ENCODE measurements at regions not wholly inside any gene's neighbourhood (a gene's known extent, or its start where the extent isn't known, plus 50 kb on each side); places are given as distances from the start of the nearest gene placed in this dataset.

DNA sequence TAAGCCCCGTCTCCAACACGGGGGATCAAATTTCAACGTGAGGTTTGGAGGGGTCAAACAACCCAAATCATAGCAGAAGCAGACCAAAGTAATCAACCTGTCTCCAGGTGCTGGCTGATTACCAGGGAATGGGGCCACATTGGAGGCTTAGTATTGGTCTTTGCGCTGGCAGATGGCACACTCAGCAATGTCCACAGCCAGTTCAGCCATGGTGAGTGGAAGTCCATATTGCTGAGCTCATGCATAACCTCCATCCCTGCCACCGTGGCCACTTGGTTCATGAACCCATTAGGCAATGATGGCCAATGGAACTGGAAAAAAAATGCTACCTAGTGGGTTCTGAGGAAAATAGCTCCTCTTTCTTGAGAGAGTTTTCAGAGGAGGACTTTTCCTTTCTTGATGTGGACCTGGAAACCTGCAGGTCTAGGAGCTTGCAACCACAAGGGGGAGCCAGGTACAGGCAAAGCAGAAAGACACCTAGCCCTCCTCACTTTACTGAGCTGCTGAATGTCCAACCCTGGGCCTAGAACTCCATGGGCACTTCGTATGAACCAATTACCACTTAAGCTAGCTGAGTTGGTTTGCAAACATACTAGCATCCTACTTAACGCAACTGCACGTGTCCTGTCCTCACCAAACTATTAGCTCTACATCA is 128.0 kb upstream of the GYPC start:
- DNase-seq: peak; percentile 67 to 68

DNA sequence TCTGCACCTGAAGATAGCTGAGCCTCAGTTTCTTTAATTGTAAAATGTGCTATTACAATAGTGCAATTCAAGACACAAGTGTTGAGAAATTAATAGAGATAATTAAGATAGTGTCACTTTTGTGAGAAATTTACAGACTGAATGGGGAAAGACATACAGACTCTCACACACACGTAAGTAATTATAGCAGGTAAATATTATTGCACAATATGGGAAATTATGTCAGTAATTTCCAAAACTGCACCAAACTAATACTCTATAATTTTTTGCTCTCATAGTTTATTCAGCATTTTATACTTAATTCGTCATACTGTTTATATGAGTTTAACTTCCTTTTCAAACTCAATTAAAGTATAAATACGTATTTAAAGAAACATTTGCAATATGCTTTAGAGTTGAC is 124.9 kb upstream of the GYPC start:
- DNase-seq: no peak

DNA sequence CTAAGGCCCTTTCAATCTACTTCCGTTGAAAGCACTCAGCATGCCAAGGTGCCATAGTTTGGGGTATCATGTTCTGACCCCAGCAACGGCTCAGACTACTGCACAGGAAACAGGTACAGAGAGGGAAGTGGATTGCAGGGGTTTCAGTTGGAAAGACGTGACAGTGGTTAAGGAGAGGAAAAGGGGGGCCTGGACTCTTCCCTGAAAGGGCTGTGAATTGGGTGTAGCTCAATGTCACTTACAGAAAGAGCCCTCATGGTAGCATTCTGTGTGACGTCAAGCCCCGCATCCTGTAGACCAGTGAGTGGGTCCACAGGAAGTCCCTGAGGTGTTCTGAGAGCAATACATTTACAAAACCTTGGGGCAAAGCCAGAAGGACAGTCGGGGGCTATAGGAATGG is 121.5 kb upstream of the GYPC start:
- no peak for DNase-seq

DNA sequence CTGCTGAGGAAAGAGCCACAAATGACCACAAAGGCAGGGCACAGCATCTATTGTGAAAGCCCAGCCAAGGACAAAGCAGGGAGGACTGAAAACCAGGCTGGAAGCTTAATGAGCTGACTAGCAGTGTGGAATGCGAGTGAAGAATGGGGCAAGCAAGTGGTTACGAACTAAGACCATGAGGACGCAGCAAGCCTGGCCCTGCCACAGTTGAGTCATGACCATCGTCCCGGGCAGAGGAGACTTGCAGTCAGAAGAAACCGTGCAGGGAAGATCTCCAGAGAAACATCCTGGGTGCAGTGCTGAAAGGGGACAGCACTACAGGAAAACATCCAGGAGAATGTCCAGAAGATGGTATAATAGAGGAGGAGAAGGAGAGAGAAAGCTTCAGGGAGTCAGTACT is 120.5 kb upstream of the GYPC start:
- DNase-seq: no peak

DNA sequence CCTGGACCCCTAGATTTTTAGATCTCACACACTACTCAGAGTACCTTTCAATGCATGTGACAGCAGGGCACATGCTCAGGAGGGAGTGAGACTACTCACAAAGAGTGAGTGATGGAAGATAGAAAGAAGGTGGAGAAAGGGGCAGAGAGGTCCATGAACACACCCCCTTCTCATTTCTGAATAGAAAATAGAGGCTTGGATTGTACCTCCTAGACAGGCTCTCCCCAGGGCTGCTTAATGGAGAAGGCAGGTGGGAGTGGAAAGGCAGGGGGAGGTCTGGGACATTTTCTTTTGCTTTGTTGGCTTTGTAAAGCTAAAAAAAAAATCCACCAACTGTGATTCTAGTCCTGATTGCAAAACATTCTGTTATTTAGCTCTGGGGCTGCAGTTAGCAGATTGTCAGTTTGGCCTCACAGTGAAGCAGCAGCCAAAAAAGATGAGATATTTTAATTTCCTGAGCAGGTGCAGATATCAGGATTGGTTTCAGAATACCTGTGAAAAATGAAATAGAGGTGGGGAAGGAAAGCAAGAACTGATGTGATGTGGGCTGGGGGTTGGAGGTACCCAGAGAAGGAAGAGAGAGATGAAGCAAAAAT is 119.3 kb upstream of the GYPC start:
- no peak for DNase-seq

DNA sequence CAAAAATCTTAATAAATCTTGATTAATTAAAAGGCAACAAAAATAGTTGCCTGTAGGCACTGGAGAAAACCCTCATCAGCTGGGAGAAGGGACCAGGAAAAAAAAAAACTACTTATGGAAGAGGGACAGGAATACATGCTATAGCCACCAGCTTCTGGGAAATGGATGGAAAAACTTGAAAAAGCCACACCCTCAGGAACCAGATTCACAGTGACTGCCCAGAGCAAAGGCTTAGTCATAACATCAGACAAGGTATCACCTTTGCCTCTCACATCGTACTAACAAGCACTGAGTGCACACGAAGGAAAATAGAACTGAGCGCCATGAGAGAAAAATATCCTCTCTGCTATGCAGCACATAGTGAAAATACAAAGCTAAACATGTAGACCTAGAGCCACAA is 116.9 kb upstream of the GYPC start:
- DNase-seq: no peak

DNA sequence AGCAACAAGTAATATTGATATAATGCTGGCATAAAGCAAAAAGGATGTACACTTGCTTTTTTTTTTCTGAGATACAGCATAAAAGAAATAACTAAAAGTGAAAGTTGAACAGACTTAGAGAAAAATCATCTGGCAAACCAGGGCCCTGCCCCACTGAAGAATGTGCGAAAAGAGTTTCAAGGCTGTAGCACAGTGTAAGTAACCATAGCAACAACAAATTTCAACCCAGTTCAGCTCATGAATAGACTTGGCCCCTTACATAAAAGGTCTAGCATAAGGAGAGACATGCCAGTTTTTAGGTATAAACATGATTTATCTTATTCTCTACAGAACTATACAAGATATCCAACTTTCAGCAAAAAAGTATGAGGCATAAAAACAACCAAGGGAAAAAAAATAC is 113.7 kb upstream of the GYPC start:
- DNase-seq: no peak

DNA sequence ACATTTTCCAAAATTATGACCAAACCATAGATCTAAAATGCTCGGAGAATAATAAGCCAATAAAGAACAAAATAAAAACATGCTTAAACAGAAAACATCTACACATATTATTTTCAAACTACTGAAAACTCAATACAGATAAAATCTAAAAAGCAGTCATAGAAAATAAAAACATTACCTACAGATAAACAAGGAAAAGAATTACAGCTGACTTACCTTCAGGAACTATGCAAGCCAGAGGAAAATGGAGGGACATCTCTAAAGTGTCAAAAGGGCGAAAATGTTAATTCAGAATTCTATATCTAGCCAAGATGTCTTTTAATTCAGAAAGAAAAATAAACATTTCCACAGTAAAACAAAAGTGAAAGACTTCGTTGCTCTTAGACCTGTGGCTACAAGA is 112.9 kb upstream of the GYPC start:
- no peak for DNase-seq

DNA sequence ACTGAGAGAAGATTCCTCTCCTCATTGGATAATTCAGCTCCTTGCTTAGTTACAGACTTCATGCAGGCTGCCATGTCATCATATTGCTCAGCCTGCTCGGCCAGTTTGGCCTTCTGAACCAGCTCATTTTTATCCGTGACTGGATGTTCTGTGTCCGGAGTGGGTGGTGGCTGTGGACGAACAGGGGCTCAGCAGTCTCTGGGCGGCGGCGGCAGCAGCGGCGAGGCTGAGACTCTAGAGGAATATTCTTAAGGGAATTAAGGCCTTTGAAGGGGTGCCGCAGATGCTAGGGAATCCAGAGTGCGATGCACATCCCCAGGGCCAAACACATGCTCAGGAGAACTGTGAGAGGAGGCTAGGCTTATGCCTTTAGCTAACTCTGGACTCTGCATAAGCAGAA is 97.9 kb upstream of the GYPC start:
- no peak for DNase-seq

DNA sequence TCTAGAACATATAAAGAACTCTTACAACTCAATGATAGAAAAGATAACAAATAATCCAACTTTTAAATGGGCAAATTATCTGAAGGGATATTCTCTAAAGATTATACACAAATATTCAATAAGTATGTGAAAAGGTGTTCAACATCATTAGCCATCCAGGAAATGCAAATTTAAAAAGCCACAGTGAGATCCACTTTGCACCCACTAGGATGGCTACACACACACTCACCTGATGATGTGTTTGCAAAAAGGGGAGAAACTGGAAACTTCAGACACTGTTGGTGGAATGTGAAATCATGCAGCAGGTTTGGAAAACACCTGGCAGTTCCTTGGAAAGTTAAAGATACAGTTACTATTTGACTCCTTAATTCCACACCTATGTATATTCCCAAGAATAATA is 87.2 kb upstream of the GYPC start:
- no peak for DNase-seq

DNA sequence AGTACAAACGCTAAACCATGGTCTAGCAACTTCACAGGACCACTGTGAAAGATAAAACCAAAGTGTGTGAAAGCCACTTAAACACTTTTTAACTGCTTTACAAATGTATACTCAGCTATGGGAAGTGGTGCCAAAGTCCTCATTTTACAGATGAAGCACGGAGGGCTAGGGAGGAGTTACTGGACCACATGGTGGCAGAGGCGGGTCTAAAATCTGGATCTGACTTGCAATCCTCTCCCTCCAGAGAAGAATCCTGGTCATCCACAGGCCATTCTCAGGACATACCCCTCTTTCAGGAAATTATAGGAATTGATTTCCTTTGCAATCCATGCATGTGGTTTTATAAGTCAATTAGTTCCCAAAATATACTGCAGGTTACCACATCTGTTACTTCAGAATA is 84.6 kb upstream of the GYPC start:
- DNase-seq: no peak

DNA sequence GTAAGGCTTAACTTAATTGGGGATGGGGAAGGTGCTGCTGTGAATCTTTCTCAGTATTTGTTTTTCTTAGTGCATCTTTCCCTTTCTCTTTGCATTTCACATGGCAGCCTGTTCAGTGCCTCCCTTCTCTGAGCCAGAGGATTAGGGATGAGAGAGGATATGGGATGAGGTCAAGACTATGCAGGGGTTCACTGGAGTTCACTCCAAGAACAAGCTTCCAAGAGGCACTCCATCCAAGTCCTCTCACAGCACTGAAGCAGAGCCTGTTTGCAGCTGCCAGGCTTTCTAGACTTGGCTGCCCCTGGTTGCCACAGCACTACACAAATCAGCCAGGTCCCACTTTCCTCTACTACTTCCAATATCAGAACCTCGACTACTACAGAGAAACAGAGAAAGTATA is 80.3 kb upstream of the GYPC start:
- no peak for DNase-seq

DNA sequence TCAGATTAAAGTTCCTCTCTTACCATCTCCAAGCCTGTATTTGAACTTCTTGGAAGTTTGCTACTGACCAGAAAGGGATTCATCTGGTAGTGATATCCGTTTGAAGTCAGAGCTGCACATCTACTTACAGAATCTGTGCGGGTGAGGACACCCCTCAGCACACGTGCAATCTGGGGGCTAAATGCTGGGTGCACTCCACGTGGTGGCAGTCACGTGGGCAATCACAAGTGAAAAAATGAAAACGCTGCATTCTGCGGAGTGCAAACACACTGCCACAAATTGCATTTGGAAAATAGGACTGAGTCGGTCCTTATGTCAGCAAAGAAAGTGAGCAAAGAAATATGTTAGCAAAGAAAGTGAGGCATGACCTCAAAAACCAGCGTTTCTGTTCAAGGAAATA is 76.1 kb upstream of the GYPC start:
- no peak for DNase-seq

DNA sequence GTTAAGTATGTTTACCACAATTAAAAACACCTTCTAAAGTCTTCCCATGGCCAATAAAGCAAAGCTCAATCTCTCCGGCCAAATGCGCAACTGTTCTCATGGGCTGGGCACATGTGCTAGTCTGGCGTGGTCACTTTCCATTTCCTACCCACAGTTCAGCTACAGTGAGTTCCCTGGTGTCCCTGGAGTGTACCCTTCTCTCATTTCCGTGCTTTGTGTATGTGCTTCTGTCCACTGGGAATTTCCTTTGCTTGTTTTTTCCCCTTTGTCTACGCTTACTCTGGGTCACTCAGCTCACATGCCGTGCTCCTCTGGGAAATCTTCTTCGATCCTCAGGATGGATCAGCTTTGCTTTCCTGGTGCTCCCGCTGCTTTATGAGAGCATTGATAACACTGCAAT is 69.6 kb upstream of the GYPC start:
- no peak for DNase-seq

DNA sequence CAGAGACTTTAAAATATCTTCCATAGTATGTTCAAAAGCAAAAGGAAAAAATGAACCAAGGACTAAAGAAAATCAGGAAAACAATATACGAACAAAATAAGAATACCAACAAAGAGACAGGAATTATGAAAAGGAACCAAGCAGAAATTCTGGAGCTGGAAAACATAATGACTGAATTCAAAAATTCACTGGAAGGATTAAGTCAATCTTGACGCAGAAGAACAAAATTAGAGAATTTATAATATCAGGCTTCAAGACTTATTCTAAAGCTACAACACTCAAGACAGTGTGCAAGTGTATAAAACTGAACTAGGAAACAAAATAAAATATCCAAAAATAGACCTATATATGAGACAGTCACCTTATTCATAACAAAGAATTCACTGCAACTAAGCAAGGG is 56.9 kb upstream of the GYPC start:
- DNase-seq: no peak

DNA sequence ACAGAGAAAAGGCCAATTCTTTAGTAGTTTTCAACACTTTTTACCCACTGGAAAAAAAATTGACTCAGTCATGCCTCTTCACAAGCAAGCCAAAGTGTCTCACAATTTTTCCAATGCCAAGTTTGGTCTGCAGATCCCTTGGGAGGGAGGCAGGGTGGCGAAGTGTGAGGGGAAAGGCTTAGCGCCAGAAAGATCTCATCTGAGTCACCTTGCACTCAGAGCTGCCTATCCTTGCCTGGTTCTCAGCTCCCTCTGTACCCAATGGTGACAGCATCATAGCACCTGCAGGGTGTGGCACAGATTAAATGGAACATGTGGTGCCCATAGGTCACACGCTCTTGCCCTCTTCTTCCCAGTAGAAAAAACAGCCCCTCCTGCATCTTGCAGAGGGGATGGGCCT is 55.2 kb upstream of the GYPC start:
- no peak for DNase-seq

DNA sequence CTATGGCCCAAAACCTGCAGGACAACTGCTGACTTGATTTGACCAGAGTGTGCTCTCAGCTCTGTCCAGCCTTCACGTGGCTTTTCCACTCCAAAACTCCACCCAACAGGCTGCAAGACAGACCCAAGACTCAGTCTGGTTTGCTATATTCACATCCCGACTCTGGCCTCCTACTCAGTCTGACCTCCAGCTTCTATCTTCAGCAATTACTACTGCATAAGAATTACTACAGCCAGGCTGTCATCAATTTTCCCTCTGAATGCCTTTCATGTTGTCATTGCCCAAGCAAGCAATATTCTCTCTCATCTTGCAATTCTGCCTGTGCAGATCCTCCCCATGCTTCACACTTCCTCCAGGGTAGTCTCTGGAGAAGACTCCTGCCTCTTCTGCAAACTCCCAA is 53.6 kb upstream of the GYPC start:
- DNase-seq: no peak
